ENCODE measurements at regions not wholly inside any gene's neighbourhood (a gene's known extent, or its start where the extent isn't known, plus 50 kb on each side); places are given as distances from the start of the nearest gene placed in this dataset.

GRCh38 chr9:115367321-115367720 is 249.4 kb upstream of the TNC start:
- no peak for TF ChIP-seq ATF2 (CRISPR knock-in tag; IDR thresholded peaks at IDR 0.05; ENCODE audit: borderline replicate concordance, low read depth)
- no peak for TF ChIP-seq CTCF (IDR thresholded peaks at IDR 0.05)
- TF ChIP-seq RORB (CRISPR knock-in tag; IDR thresholded peaks at IDR 0.05): no peak
- TF ChIP-seq GABPB1 (CRISPR knock-in tag; IDR thresholded peaks at IDR 0.05): no peak
- no peak for TF ChIP-seq JAZF1 (CRISPR knock-in tag; IDR thresholded peaks at IDR 0.05)
- no peak for TF ChIP-seq SOX15 (CRISPR knock-in tag; IDR thresholded peaks at IDR 0.05)
- no peak for TF ChIP-seq HMGA2 (CRISPR knock-in tag; IDR thresholded peaks at IDR 0.05)
- no peak for TF ChIP-seq TEAD4 (CRISPR knock-in tag; IDR thresholded peaks at IDR 0.05)
- TF ChIP-seq PREB (CRISPR knock-in tag; IDR thresholded peaks at IDR 0.05; ENCODE audit: borderline replicate concordance): no peak
- TF ChIP-seq MXD4 (CRISPR knock-in tag; IDR thresholded peaks at IDR 0.05; ENCODE audit: borderline replicate concordance): no peak
- no peak for TF ChIP-seq TP53 (CRISPR knock-in tag; IDR thresholded peaks at IDR 0.05)
